Superior temporal gyrus (tissue), 1 donor: ENCODE measurements at regions not wholly inside any gene's neighbourhood (a gene's known extent, or its start where the extent isn't known, plus 50 kb on each side); places are given as distances from the start of the nearest gene placed in this dataset.

ENCODE experiments used
- DNase-seq: peaks from one replicate; pipeline ENCODE4 v3.0.0-alpha.2; 2016; ENCODE audit errors: extremely low spot score

DNA sequence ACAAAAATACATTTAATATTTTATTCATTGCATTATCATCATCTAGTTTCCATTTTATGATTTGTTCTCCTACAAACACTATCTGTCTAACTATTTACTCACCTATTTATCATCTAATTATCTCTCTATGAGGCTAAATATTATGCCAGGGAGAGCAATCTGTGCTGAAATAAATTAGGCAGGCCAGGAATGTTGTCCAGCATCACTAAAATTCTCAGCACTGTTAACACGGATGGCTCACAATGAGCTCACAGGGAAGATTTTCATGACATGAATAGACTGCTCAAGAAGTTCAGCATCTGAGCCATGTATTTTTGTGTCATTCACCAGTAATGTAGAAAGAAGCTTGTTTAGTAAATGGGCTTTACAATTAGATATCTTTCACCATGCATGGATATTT lies 1277.2 kb downstream of the GRIK2 start:
- no peak for DNase-seq

GRCh38 chr6:102662851-102663250 lies 1269.3 kb downstream of the GRIK2 start:
- no peak for DNase-seq

- no peak for DNase-seq
Observed at GRCh38 chr6:102660303-102660702, 1266.8 kb downstream of the GRIK2 start.

DNA sequence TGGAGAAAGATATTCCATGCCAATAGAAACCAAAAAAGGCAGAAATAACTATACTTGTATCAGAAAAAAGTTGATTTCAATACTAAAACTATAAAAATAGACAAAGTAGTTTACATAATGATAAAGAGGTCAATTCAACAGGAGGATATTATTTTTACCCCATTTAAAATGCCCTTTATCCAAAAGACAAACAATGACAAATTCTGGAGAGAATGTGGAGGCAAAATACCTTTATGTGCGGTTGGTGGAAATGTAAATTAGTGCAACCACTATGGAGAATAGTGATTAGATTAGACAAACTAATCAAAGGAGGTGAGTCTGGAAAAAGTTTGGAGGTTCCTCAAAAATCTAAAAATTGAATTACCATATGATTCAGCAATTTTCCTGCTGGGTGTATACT lies 1262.3 kb downstream of the GRIK2 start:
- no peak for DNase-seq

- no peak for DNase-seq
Observed at GRCh38 chr6:102641426-102641825, 1247.9 kb downstream of the GRIK2 start.

DNA sequence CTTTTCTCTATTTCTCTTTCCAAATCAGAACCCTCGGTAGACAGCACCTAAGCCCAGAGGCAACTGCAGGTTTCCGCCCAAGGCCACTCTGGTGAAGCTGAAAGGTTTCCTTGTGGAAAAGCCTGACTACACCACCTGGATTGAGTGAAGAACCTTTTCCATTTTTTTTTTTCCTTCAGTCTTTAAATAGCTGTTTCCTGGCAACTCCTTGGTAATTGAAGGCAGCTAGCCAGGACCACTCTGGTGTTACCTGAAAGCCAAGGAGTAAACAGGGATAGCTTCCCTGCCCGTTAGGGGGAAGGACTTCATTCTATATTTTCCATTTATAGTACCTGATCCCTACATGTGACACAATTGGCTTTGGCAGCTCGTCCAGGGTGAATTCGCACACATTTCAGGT lies 1238.4 kb downstream of the GRIK2 start:
- no peak for DNase-seq

GRCh38 chr6:102623201-102623600 lies 1229.7 kb downstream of the GRIK2 start:
- DNase-seq = no peak

GRCh38 chr6:102619585-102619984 lies 1226.1 kb downstream of the GRIK2 start:
- DNase-seq = peak; percentile 33

DNA sequence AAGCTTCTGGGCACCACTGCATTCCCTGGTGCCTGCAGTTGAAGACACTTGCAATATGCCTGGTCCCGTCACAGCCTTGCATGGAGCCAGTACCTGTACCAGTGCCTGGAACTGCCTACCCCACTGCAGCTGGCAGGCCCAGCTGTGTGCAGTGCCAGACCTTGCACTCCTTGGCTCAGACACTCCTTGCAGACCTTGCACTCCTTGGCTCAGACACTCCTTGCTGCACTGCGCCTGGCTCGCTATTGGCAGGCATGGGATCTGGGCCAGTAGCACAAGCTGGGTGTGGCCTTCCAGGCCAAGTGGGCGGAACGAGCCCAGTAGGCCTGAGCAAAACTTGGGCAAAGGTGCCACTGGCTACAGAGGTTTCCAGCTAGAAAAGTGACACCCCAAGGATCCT lies 1189.1 kb downstream of the GRIK2 start:
- no peak for DNase-seq

DNA sequence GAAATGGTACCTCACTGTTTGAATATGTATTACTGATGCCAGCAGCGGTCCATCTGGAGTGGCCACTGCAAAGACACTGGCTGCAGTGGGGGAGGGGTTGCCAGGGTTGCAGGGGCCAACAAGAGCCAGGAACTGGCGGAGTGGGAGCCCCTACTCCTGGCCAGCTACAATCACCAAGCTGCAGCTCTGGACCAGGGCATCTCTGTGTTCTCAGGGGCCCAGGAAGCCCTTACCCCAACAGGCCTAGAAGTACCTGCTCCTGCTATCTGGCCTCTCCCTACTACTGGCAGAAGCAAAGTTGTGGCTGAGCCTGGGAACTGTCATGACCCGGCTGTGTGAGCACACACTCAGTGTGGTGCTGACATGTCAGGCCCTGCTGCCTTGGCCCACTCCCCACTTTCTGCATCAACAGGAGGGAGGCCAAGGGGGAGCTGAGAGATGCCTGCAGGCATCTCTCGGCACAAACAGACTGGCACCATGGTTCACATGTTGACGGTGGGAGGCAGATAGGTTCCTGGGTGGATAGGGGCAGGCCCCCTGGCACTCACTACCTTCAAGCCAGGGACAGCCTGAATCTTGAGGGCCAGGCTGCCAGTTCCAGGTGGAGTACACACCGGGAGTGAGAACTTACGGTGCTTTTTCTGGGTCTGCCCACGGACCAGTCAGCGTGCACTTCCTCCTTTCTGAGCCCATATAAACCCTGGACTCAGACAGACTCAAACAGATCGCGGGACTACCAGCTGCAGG lies 1188.0 kb downstream of the GRIK2 start:
- no peak for DNase-seq

DNA sequence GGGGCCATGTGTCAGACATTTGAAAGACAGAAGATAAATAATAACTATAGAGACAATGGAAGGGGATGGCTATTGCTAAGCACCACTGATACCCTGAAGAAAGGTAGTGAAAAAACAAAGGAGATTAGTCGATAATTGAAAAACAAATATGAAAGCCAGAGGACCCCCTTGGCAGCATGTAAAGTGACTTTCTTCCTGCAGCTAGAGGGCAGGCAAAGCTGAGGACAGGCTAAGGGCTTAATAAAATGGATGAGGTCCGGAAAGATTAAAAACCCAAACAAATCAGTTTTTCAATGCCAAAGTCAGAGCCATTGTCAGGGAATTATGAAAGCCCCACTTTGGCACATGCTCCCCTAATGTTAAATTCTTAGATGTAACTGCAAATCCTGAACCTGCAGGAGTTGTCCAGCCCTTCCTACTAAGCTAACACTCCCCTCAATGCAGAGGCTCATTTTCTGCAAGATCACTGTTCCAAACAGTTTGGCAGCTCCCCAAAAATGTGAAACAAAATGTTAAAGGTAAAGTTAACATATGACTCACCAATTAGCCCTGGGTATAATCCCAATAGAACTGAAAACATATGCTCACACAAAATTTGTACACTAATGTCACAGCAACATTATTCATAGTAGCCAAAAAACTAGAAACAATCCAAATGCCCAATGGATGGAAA lies 1177.9 kb downstream of the GRIK2 start:
- no peak for DNase-seq

DNA sequence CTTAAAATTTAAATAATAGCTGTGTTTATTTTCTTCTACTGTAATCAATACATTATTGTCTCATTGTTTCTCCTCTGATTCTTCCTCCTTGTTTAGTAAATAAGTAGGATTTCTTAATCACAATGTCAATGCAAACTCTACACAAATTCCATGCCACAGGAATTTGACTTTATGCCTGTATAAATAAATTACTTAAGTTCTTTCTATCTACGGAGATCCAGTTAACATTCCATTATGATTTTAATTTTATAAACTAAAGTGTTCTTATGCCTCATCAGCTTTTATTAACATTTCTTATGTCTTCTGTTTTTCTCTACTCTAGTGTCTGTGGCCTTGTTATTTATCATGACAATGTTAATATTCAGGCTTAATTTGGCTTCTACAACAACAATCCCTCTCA lies 1169.2 kb downstream of the GRIK2 start:
- no peak for DNase-seq

- no peak for DNase-seq
Observed at GRCh38 chr6:102553214-102553613, 1159.7 kb downstream of the GRIK2 start.

- no peak for DNase-seq
Observed at GRCh38 chr6:102549221-102549874, 1155.8 kb downstream of the GRIK2 start.

DNA sequence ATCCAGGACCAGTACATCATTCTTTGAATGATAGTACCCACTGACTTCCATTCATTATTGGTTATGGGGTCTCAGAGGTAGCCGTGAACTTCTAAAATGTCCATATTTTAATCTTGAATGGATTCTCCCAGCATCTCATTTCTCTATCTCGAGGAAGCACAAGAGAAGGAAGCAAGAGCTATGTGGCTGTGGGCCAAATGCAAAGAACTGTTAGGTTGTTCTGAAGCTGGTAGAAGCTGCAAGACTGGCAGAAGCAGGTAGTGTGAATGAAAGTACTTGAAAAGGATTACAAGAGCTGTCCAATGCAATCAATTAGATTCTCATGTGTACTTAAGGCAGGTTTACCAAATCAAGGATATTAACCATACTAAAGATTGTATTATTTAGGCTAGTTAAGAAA lies 1131.8 kb downstream of the GRIK2 start:
- peak; percentile 14 for DNase-seq

- DNase-seq = peak; percentile 15
Observed at GRCh38 chr6:102520966-102521365, 1127.5 kb downstream of the GRIK2 start.

GRCh38 chr6:102517506-102517905 lies 1124.0 kb downstream of the GRIK2 start:
- DNase-seq = no peak

- no peak for DNase-seq
Observed at GRCh38 chr6:102501615-102502014, 1108.1 kb downstream of the GRIK2 start.

DNA sequence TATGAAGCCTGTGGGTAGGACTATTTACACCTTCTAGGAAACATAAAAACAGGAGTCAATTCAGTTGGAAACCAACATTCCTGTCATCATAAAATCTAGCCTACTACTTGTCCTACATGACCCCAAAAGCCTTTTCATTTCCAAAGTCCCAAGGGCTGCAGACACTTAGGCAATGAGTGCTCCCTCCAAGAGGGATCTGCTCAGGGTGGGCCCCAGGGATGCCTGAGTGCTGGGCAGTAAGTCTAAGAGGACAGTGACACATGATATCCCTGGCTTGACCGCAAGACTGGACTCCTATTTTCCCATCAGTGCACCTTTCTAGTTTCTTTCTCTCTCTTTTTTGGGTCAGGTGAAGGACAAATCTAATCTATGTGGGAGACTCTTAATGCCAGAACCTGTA lies 1101.3 kb downstream of the GRIK2 start:
- DNase-seq = no peak

- no peak for DNase-seq
Observed at GRCh38 chr6:102493485-102493884, 1100.0 kb downstream of the GRIK2 start.

GRCh38 chr6:102488729-102489128 lies 1095.2 kb downstream of the GRIK2 start:
- DNase-seq = no peak

DNA sequence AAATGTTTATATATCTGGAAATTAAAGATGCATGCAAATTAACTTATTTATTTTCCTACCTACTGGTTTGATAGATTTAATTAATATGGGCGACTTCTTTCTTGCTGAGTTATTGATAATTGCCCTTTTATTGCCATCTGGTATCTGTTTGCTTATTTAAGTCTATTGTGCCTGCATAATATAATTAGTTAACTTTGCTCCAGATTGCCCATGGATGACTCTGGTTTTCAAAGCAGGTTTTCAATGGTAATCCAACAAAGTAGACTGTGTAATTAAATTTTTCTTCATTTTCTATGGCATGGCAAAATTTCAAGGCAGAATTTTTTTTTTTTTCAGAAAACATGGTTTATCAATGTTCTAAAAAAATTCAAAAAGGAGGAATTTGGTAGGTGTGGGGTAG lies 1092.0 kb downstream of the GRIK2 start:
- no peak for DNase-seq
